ENCODE measurements at regions not wholly inside any gene's neighbourhood (a gene's known extent, or its start where the extent isn't known, plus 50 kb on each side); places are given as distances from the start of the nearest gene placed in this dataset.

- no peak for DNase-seq (ENCODE audit: low read depth in 2 of 2)
These were observed 201.7 kb upstream of the HNRNPA3 start for GRCh38 chr2:177010861-177011260.

- DNase-seq (ENCODE audit: low read depth in 2 of 2), result no peak
These were observed 197.6 kb upstream of the HNRNPA3 start for GRCh38 chr2:177014946-177015345.

GRCh38 chr2:177015356-177015923 lies 197.2 kb upstream of the HNRNPA3 start:
- DNase-seq (ENCODE audit: low read depth in 2 of 2), result no peak

- DNase-seq (ENCODE audit: low read depth in 2 of 2), result no peak
These were observed 192.0 kb upstream of the HNRNPA3 start for GRCh38 chr2:177020524-177021119.

DNA sequence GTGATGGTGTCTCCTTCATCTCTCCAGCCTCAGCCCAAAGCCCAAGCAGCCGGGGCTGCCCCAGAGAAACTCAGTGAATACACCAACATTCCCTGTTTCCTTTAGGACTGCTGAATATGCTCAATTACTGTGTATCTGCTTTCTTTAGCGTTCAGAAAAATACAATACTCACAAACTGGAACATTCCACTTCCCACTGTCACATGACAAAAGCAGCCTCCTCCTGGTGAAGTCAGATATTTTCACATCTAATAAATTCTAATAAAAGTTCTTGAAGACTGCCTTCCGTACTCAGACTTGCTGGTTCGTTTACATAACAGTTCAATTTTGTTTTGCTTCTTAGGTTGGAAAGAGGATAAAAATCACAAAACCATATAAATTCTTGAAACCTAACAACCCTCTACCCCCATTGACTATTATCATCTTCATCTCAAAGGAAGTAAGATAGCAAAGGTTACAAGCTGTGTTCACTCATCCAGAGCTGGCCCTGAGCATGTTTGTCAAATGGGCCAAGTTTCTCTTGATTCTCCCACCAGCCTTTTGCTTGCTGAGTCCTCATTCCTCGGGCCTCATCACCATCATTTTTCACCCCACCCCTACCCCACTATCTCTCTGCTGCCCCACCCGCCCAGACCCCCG lies 190.8 kb upstream of the HNRNPA3 start:
- DNase-seq (ENCODE audit: low read depth in 2 of 2), result no peak

- DNase-seq (ENCODE audit: low read depth in 2 of 2), result no peak
These were observed 187.8 kb upstream of the HNRNPA3 start for GRCh38 chr2:177024765-177025164.

DNA sequence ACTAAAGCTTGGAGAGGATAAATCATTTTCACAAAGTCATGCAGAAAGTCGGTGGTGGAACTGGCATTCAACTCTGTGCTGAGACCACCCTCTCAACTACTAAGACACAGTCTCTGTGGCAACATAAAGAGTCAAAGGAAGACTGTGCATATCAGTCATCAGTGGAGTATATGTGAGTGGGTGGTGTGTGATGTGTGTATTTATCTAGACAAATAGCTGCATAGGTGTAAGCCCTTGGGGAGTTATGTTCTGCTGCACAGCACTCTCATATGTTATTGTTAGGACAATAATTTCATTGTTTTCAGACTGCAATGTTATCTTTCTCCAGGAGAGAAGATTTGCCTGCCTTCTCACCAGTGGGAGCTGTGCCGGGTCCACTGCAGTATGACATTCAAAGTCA lies 186.3 kb upstream of the HNRNPA3 start:
- DNase-seq (ENCODE audit: low read depth in 2 of 2), result no peak

DNA sequence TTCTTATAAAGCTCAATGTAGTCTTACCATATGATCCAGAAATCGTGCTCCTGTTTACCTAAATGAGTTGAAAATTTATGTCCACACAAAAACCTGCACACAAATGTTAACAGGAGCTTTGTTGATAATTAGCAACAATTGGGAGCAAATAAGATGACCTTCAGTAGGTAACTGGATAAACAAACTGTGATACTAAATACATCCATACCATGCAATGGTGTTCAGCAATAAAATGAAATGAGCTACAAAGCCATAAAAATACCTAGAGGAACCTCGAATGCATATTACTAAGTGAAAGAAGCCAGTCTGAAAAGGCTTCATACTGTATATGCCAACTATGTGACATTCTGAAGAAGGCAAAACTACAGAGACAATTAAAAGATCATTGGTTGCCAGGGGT lies 185.6 kb upstream of the HNRNPA3 start:
- no peak for DNase-seq (ENCODE audit: low read depth in 2 of 2)

- DNase-seq (ENCODE audit: low read depth in 2 of 2), result no peak
These were observed 184.3 kb upstream of the HNRNPA3 start for GRCh38 chr2:177028296-177028695.

- DNase-seq (ENCODE audit: low read depth in 2 of 2), result no peak
These were observed 183.5 kb upstream of the HNRNPA3 start for GRCh38 chr2:177029075-177029474.

DNA sequence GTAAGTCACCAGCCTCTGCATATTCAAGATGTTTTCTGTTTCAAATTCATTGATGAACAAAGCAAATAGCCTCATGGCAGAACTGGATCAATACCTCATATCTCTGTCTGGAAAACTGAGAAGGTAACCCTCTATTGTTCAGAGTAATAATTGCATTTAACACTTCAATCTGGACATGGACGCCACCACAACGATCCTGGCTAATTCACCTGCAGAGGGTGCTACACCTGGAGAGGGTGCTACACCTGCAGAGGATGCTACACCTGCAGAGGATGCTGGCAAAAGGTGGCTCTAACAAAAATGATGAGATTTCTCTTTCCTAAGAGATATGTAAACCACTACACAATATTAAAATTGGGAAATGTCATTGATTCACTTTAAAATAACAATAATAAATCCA lies 183.1 kb upstream of the HNRNPA3 start:
- DNase-seq (ENCODE audit: low read depth in 2 of 2), result no peak

GRCh38 chr2:177029901-177030300 lies 182.7 kb upstream of the HNRNPA3 start:
- no peak for DNase-seq (ENCODE audit: low read depth in 2 of 2)

GRCh38 chr2:177030451-177031105 lies 182.0 kb upstream of the HNRNPA3 start:
- DNase-seq (ENCODE audit: low read depth in 2 of 2), result no peak

GRCh38 chr2:177031438-177032180 lies 181.0 kb upstream of the HNRNPA3 start:
- DNase-seq (ENCODE audit: low read depth in 2 of 2), result no peak

GRCh38 chr2:177036747-177037146 lies 175.8 kb upstream of the HNRNPA3 start:
- DNase-seq (ENCODE audit: low read depth in 2 of 2), result no peak

GRCh38 chr2:177037569-177037968 lies 175.0 kb upstream of the HNRNPA3 start:
- DNase-seq (ENCODE audit: low read depth in 2 of 2), result no peak

- no peak for DNase-seq (ENCODE audit: low read depth in 2 of 2)
These were observed 173.7 kb upstream of the HNRNPA3 start for GRCh38 chr2:177038787-177039484.

DNA sequence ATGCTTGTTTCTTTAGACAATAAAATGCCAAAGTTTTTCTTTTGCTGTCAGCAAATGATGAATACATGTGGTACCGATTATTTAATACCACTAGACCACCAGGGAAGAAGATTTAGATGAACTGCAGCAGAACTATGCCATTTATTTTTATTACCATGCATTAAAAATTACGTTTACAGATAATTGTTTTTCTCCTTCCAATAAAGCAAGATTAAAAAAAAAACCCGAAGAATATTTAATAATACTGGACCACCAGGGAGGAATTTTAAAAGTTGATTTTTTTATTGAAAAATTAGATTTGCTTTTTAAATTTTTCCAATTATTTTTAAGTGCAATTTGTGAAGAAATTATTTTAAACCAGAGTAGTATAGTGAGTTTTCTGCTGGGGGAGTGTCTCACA lies 170.3 kb upstream of the HNRNPA3 start:
- no peak for DNase-seq (ENCODE audit: low read depth in 2 of 2)

GRCh38 chr2:177044671-177045070 lies 167.9 kb upstream of the HNRNPA3 start:
- DNase-seq (ENCODE audit: low read depth in 2 of 2), result no peak

- no peak for DNase-seq (ENCODE audit: low read depth in 2 of 2)
These were observed 163.6 kb upstream of the HNRNPA3 start for GRCh38 chr2:177048981-177049380.

DNA sequence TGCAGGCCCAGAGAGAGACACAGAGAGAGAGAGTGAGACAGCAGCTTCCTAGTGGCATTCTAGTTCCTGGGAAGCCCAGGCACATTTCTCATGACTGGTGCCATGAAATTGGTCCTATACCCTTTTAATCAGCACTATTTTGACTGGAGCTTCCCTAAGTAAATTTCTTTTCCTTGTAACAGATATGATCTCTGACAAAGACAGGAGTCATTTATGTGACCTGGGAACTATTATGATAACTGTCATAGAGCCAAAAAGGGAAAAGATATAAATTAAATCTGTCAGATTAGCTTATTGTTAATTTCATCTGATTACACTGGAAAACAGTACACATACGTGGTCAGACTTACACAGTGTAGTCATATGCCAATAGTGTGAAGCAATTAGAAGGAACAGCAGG lies 161.3 kb upstream of the HNRNPA3 start:
- DNase-seq (ENCODE audit: low read depth in 2 of 2), result no peak

GRCh38 chr2:177052471-177052870 lies 160.1 kb upstream of the HNRNPA3 start:
- DNase-seq (ENCODE audit: low read depth in 2 of 2), result no peak

Data from stimulated activated CD4-positive, alpha-beta T cell treated with anti-CD3 and anti-CD28 coated beads, Interleukin-12 subunit alpha, Interleukin-12 subunit beta, amount 100 ng/mL, for 24 hours (primary cell).